Panc1 (cell line): ENCODE measurements at regions not wholly inside any gene's neighbourhood (a gene's known extent, or its start where the extent isn't known, plus 50 kb on each side); places are given as distances from the start of the nearest gene placed in this dataset.

Experiments used
- ATAC-seq: fragments of 200-7000 bp; cut with Tn5 transposase; 2 replicates; pipeline ENCODE4 v1.9.1; 2020; ENCODE audit warnings: mild to moderate bottlenecking, moderate library complexity
- BruUV-seq: library from RNA; stranded (reverse); fragments of 400-500 nt; replicated peaks from 2 replicates; lab custom pipeline; 2021; lab: Mats Ljungman, UMichigan
- CTCF ChIA-PET: fragments of 300-600 bp; sonication (Branson Sonifier 250); formaldehyde crosslinking; loops from one replicate; lab custom pipeline; 2022; ENCODE audit warnings: antibody characterized with exemption; lab: Charles Lee
- POLR2A ChIA-PET: fragments of 300-600 bp; sonication (Branson Sonifier 250); formaldehyde crosslinking; loops from one replicate; lab custom pipeline; 2022; ENCODE audit warnings: antibody characterized with exemption; lab: Charles Lee
- DNase-seq: peaks from one replicate; pipeline ENCODE4 v3.0.0-alpha.2; 2010; ENCODE audit warnings: low read depth, low spot score
- H3K27ac ChIP-seq: 2 replicates; pipeline ENCODE4 v1.5.1; 2011; ENCODE audit warnings: mild to moderate bottlenecking, low read length, inconsistent platforms
- H3K27me3 ChIP-seq: fragments of 200-500 bp; sonication (Bioruptor generic); 2 replicates; pipeline ENCODE4 v1.6.0; 2014; ENCODE audit warnings: low read length, inconsistent platforms; ENCODE audit not compliant: control insufficient read depth, insufficient read depth
- H3K36me3 ChIP-seq: fragments of 200-500 bp; sonication (Bioruptor generic); 2 replicates; pipeline ENCODE4 v1.5.1; 2014; ENCODE audit warnings: inconsistent platforms, mild to moderate bottlenecking, low read length, moderate library complexity; ENCODE audit not compliant: control insufficient read depth, insufficient read depth
- H3K4me1 ChIP-seq: 2 replicates; pipeline ENCODE4 v1.5.1; 2011; ENCODE audit warnings: inconsistent platforms, mild to moderate bottlenecking, low read length, moderate library complexity; ENCODE audit not compliant: control insufficient read depth, insufficient read depth
- H3K4me3 ChIP-seq, 2 experiments: 2 replicates each; pipeline ENCODE4 v1.5.1; 2011 to 2012; ENCODE audit warnings: low read depth in 2 of 2, low read length in 2 of 2, mild to moderate bottlenecking in 2 of 2, inconsistent platforms in 1 of 2, moderate library complexity in 1 of 2
- H3K9me3 ChIP-seq: fragments of 200-500 bp; sonication (Bioruptor generic); 2 replicates; pipeline ENCODE4 v1.5.1; 2014; ENCODE audit warnings: low read depth, mild to moderate bottlenecking, inconsistent platforms, low read length, moderate library complexity; ENCODE audit not compliant: control insufficient read depth, insufficient read depth
- POLR2AphosphoS5 ChIP-seq: IDR thresholded peaks from 2 replicates; pipeline ENCODE4 v1.6.1; 2012; ENCODE audit warnings: mild to moderate bottlenecking, low read depth, low read length, moderate library complexity
- SIN3A ChIP-seq: IDR thresholded peaks from 2 replicates; pipeline ENCODE4 v1.6.1; 2012; ENCODE audit warnings: low read depth, mild to moderate bottlenecking, low read length, moderate library complexity, borderline replicate concordance; ENCODE audit not compliant: insufficient read depth
- TCF7L2 ChIP-seq: IDR thresholded peaks from 2 replicates; pipeline ENCODE4 v1.6.1; 2011; ENCODE audit warnings: mild to moderate bottlenecking, low read depth, low read length, inconsistent platforms
- in situ Hi-C: cut with HindIII; loops from 2 replicates; pipeline ENCODE4 v1.10.0; 2016; ENCODE audit warnings: low sequenced_read_pairs, low pct_unique_long_range_greater_than_20kb
- intact Hi-C: fragments of 100-400 bp; cut with micrococcal nuclease; formaldehyde crosslinking; loops from one replicate; pipeline ENCODE4 v1.10.0; 2022; ENCODE audit not compliant: unreplicated experiment
- TF ChIP-seq, protein P1 (sequence below): fragments of 450-650 bp; IDR thresholded peaks from 2 replicates; pipeline ENCODE4 v1.5.1; 2017; ENCODE audit warnings: mild to moderate bottlenecking
- TF ChIP-seq, protein P2 (sequence below), 2 experiments: IDR thresholded peaks; 2 replicates each; pipeline ENCODE4 v1.6.1; 2011 to 2012; ENCODE audit warnings: low read depth in 2 of 2, control low read depth in 1 of 2, low read length in 1 of 2, mild to moderate bottlenecking in 1 of 2, moderate library complexity in 1 of 2; ENCODE audit not compliant: insufficient read depth in 1 of 2

DNA sequence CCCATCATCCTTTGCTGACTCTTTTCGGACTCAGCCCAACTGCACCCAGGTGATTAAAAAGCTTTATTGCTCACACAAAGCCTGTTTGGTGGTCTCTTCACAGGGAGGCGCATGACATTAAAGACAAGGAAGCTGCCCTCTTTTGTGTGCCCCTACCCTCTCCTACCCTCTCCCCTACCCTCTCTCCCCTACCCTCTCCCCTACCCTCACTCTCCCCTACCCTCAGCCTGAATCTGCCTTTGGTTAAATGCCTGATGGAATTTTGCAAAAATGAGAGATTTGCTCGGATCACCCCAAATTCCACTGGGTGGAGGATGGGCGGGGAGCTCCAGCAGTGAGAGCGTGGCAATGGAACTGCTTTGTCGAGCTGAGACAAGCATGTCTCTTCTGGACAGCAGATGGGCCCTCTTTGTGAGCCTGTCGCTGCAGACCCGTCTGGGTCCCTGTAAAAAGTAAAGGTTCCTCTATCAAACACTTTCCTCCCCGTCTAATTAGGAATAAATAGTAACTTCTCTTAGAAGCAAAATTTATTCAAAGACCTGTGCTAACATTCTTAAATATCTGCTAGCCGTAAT is 76.4 kb upstream of the MLN start:
- POLR2A ChIA-PET: no interaction called here
- H3K4me1 ChIP-seq: peaks cover 3% of the 10 kb centered on the region; the same call in 1 of the 2 replicates
- no peak overlapping the region for H3K27ac ChIP-seq
- intact Hi-C loops: no loop called here
- BruUV-seq: no TSS peak
- no peak for DNase-seq
- in situ Hi-C loops: no loop called here
- H3K27me3 ChIP-seq: no peaks in the 10 kb centered on the region
- H3K9me3 ChIP-seq: no peaks in the 10 kb centered on the region
- no peaks in the 10 kb centered on the region for H3K36me3 ChIP-seq
- ATAC-seq: no peak
- CTCF ChIA-PET: no interaction called here
- TF ChIP-seq, protein P1, sequence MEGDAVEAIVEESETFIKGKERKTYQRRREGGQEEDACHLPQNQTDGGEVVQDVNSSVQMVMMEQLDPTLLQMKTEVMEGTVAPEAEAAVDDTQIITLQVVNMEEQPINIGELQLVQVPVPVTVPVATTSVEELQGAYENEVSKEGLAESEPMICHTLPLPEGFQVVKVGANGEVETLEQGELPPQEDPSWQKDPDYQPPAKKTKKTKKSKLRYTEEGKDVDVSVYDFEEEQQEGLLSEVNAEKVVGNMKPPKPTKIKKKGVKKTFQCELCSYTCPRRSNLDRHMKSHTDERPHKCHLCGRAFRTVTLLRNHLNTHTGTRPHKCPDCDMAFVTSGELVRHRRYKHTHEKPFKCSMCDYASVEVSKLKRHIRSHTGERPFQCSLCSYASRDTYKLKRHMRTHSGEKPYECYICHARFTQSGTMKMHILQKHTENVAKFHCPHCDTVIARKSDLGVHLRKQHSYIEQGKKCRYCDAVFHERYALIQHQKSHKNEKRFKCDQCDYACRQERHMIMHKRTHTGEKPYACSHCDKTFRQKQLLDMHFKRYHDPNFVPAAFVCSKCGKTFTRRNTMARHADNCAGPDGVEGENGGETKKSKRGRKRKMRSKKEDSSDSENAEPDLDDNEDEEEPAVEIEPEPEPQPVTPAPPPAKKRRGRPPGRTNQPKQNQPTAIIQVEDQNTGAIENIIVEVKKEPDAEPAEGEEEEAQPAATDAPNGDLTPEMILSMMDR: no peak
- no peak for TF ChIP-seq POLR2AphosphoS5
- TF ChIP-seq, protein P2, sequence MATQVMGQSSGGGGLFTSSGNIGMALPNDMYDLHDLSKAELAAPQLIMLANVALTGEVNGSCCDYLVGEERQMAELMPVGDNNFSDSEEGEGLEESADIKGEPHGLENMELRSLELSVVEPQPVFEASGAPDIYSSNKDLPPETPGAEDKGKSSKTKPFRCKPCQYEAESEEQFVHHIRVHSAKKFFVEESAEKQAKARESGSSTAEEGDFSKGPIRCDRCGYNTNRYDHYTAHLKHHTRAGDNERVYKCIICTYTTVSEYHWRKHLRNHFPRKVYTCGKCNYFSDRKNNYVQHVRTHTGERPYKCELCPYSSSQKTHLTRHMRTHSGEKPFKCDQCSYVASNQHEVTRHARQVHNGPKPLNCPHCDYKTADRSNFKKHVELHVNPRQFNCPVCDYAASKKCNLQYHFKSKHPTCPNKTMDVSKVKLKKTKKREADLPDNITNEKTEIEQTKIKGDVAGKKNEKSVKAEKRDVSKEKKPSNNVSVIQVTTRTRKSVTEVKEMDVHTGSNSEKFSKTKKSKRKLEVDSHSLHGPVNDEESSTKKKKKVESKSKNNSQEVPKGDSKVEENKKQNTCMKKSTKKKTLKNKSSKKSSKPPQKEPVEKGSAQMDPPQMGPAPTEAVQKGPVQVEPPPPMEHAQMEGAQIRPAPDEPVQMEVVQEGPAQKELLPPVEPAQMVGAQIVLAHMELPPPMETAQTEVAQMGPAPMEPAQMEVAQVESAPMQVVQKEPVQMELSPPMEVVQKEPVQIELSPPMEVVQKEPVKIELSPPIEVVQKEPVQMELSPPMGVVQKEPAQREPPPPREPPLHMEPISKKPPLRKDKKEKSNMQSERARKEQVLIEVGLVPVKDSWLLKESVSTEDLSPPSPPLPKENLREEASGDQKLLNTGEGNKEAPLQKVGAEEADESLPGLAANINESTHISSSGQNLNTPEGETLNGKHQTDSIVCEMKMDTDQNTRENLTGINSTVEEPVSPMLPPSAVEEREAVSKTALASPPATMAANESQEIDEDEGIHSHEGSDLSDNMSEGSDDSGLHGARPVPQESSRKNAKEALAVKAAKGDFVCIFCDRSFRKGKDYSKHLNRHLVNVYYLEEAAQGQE (IDR thresholded peaks at IDR 0.05; ENCODE audit: insufficient read depth in 1 of 2, low read depth in 2 of 2, low read length in 1 of 2): no peak
- no peak for TF ChIP-seq SIN3A
- TF ChIP-seq TCF7L2: no peak
- H3K4me3 ChIP-seq: no peak overlapping the region

DNA sequence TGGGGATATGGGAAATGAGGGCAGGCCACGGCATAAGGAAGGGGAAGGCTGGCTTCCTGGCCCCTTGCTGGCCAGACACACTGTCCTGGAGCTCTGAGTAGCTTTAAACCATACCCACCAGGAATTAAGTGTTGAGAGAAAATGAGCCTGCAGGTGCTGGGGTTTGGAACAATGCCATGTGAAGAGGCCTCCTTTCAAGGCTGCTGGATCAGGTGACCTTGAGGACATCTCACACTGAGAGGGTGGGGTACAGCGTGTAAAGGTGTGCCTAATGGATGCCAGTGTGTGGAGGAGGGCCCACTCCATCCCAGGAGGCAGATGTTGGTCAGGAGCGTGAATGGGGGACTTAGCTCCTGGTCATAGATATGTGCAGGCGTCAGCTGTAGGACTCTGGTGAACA is 74.8 kb upstream of the MLN start:
- Histone ChIP-seq H3K27ac (no peak overlapping the region), H3K27me3 (no peaks in the 10 kb centered on the region), H3K4me1 (no peaks in the 10 kb centered on the region), H3K36me3 (no peaks in the 10 kb centered on the region), H3K4me3 (no peak overlapping the region), H3K9me3 (no peaks in the 10 kb centered on the region)
- ChIA-PET POLR2A (interaction anchor here (0.6 kb wide), 1 partner anchor 11 kb away, joined by 8 read pairs; no protein-coding TSS in a partner anchor), CTCF (no interaction called here)
- ATAC-seq (no peak), DNase-seq (no peak)
- TF ChIP-seq TCF7L2 (no peak), SIN3A (no peak), POLR2AphosphoS5 (no peak)
- TF ChIP-seq, protein P2 (IDR thresholded peaks at IDR 0.05; ENCODE audit: insufficient read depth in 1 of 2, low read depth in 2 of 2, low read length in 1 of 2): no peak
- TF ChIP-seq, protein P1: no peak
- in situ Hi-C loops (no loop called here), intact Hi-C loops (no loop called here)
- no TSS peak for BruUV-seq
